ENCODE measurements at regions not wholly inside any gene's neighbourhood (a gene's known extent, or its start where the extent isn't known, plus 50 kb on each side); places are given as distances from the start of the nearest gene placed in this dataset.

- intact Hi-C loops (cut with micrococcal nuclease; ENCODE audit: unreplicated experiment) = loop anchor here (5.0 kb wide), 1 partner anchor 71 kb away; the partner anchor contains the start of gene MAMLD1
- Mint-ChIP-seq H3K27me3 (ENCODE audit: unreplicated experiment) (no peaks in the 10 kb centered on the region), H3K27ac (ENCODE audit: unreplicated experiment) (no peak overlapping the region), H3K36me3 (ENCODE audit: insufficient read depth, unreplicated experiment) (no peaks in the 10 kb centered on the region), H3K9me3 (ENCODE audit: low read depth, unreplicated experiment) (no peaks in the 10 kb centered on the region), H3K4me1 (ENCODE audit: low read depth, unreplicated experiment) (no peaks in the 10 kb centered on the region), H3K4me3 (ENCODE audit: low read depth, unreplicated experiment) (no peak overlapping the region)
- peak; percentile 13 for DNase-seq
- no TSS peak for BruUV-seq (replicated peaks)
- CTCF ChIA-PET = no interaction called here
- TF ChIP-seq CTCF (IDR thresholded peaks at IDR 0.05; ENCODE audit: unreplicated experiment) = no peak
Measured at GRCh38 chrX:150291014-150291413, 72.1 kb upstream of the MAMLD1 start.

- no peak for DNase-seq
- H3K4me1 Mint-ChIP-seq (ENCODE audit: low read depth, unreplicated experiment) = no peaks in the 10 kb centered on the region
- H3K4me3 Mint-ChIP-seq (ENCODE audit: low read depth, unreplicated experiment) = no peak overlapping the region
- CTCF ChIA-PET = interaction anchor here (0.6 kb wide), 1 partner anchor 52 kb away, joined by 3 read pairs; no protein-coding TSS in a partner anchor
- H3K9me3 Mint-ChIP-seq (ENCODE audit: low read depth, unreplicated experiment) = no peaks in the 10 kb centered on the region
- intact Hi-C loops (cut with micrococcal nuclease; ENCODE audit: unreplicated experiment) = loop anchor here (5.0 kb wide), 1 partner anchor 69 kb away; the partner anchor contains the start of gene MAMLD1
- no TSS peak for BruUV-seq (replicated peaks)
- TF ChIP-seq CTCF (IDR thresholded peaks at IDR 0.05; ENCODE audit: unreplicated experiment) = no peak
- no peak overlapping the region for H3K27ac Mint-ChIP-seq (ENCODE audit: unreplicated experiment)
- no peaks in the 10 kb centered on the region for H3K27me3 Mint-ChIP-seq (ENCODE audit: unreplicated experiment)
- H3K36me3 Mint-ChIP-seq (ENCODE audit: insufficient read depth, unreplicated experiment) = no peaks in the 10 kb centered on the region
Measured at GRCh38 chrX:150293311-150294013, 69.7 kb upstream of the MAMLD1 start.

- H3K9me3 Mint-ChIP-seq (ENCODE audit: low read depth, unreplicated experiment) = no peaks in the 10 kb centered on the region
- no TSS peak for BruUV-seq (replicated peaks)
- CTCF ChIA-PET = no interaction called here
- H3K4me3 Mint-ChIP-seq (ENCODE audit: low read depth, unreplicated experiment) = no peak overlapping the region
- no peak for DNase-seq
- H3K27ac Mint-ChIP-seq (ENCODE audit: unreplicated experiment) = no peak overlapping the region
- TF ChIP-seq CTCF (IDR thresholded peaks at IDR 0.05; ENCODE audit: unreplicated experiment) = no peak
- intact Hi-C loops (cut with micrococcal nuclease; ENCODE audit: unreplicated experiment) = no loop called here
- H3K4me1 Mint-ChIP-seq (ENCODE audit: low read depth, unreplicated experiment) = no peaks in the 10 kb centered on the region
- no peaks in the 10 kb centered on the region for H3K36me3 Mint-ChIP-seq (ENCODE audit: insufficient read depth, unreplicated experiment)
- H3K27me3 Mint-ChIP-seq (ENCODE audit: unreplicated experiment) = no peaks in the 10 kb centered on the region
Measured at GRCh38 chrX:150298841-150299551, 64.1 kb upstream of the MAMLD1 start.

- H3K4me3 Mint-ChIP-seq (ENCODE audit: low read depth, unreplicated experiment) = no peak overlapping the region
- intact Hi-C loops (cut with micrococcal nuclease; ENCODE audit: unreplicated experiment) = no loop called here
- H3K27ac Mint-ChIP-seq (ENCODE audit: unreplicated experiment) = no peak overlapping the region
- no peaks in the 10 kb centered on the region for H3K9me3 Mint-ChIP-seq (ENCODE audit: low read depth, unreplicated experiment)
- H3K36me3 Mint-ChIP-seq (ENCODE audit: insufficient read depth, unreplicated experiment) = no peaks in the 10 kb centered on the region
- no peaks in the 10 kb centered on the region for H3K4me1 Mint-ChIP-seq (ENCODE audit: low read depth, unreplicated experiment)
- TF ChIP-seq CTCF (IDR thresholded peaks at IDR 0.05; ENCODE audit: unreplicated experiment) = no peak
- CTCF ChIA-PET = interaction anchor here (0.6 kb wide), 1 partner anchor 1315 kb away, joined by 3 read pairs; no protein-coding TSS in a partner anchor
- no peaks in the 10 kb centered on the region for H3K27me3 Mint-ChIP-seq (ENCODE audit: unreplicated experiment)
- no TSS peak for BruUV-seq (replicated peaks)
- DNase-seq = no peak
Measured at GRCh38 chrX:150299579-150299978, 63.5 kb upstream of the MAMLD1 start.
